Kasumi-1 (cell line): ENCODE measurements at regions not wholly inside any gene's neighbourhood (a gene's known extent, or its start where the extent isn't known, plus 50 kb on each side); places are given as distances from the start of the nearest gene placed in this dataset.

Source experiments
- DNase-seq, 2 experiments: peaks; one replicate each; lab custom pipeline; 2025; lab: John Stamatoyannopoulos, UW

DNA sequence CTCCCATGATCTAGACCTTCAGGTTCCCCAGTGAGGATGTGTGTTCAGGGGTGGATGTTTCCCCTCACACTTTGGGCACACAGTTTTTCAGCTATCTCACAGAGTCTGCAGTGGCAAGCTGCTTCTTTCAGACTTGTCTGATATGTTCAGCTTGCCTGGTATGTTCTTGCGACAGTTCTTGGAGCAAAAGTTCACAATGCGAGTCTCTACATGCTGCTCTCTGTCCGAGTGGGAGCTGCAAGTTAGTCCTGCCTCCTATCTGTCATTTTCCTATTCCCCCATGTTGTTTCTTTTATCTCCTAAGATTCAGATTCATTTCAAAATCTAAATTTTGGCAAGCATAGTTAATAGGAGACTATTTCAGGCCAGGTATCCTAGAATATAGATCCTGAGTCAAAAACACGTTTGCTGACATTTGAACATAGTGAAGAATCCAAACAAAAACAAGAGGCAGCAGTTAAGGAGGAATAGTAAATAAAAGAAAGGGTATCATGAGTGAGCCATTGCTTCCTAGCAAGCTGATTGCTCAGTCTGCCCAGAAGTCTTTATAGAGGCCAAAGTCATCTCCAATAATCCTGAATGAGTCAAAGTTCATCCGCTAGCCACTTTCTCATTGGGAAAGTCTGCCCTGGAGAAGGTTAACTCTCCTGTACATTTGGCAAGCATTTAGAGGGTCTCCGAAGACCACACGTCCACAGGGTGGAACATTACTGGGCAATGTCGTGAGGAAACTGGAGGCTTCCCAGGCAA lies 140.2 kb upstream of the MOCS1 start:
- no peak for DNase-seq

DNA sequence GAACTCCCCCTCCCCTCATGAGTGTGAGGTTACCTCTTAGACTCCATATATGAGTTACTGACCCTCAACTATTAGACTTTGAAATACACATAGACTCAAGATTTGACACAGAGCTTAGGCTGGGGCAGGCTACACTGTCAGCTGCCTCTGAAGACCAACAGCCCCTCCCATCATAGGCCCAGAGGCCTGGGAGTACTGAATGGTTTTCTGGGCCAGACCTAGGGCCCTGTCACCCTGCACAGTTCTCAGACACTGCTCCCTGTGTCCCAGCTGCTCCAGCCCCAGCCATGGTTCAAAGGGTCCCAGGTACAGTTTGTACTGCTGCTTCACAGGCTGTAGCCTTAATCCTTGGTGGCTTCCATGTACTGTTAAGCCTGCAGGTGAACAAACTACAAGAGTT lies 132.1 kb upstream of the MOCS1 start:
- DNase-seq = no peak

GRCh38 chr6:40056865-40057264 lies 122.6 kb upstream of the MOCS1 start:
- DNase-seq = no peak

GRCh38 chr6:40054602-40055001 lies 120.3 kb upstream of the MOCS1 start:
- DNase-seq = no peak

GRCh38 chr6:40054186-40054585 lies 119.9 kb upstream of the MOCS1 start:
- DNase-seq = no peak

GRCh38 chr6:40049128-40049527 lies 114.9 kb upstream of the MOCS1 start:
- DNase-seq = no peak

- DNase-seq = no peak
Measured at GRCh38 chr6:40044196-40044595, 109.9 kb upstream of the MOCS1 start.

DNA sequence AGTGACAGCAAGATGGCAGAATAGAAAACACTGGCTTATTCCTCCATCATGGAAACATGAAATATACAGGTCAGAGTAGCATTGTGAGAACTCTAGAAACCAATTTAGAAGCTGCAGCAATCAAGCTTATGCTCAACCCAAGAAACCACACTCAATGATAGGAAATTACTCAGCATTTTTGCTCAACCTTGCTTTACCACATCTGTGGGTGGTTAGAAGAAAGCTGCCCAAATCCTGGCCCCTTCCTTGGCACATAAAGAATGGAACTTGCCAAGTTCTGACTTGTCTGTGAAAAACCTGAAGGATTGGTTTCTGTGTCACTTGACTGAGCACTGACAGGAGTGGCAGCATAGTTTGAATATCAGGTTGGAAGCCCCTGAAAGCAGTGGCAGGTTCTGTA lies 108.0 kb upstream of the MOCS1 start:
- DNase-seq = no peak

DNA sequence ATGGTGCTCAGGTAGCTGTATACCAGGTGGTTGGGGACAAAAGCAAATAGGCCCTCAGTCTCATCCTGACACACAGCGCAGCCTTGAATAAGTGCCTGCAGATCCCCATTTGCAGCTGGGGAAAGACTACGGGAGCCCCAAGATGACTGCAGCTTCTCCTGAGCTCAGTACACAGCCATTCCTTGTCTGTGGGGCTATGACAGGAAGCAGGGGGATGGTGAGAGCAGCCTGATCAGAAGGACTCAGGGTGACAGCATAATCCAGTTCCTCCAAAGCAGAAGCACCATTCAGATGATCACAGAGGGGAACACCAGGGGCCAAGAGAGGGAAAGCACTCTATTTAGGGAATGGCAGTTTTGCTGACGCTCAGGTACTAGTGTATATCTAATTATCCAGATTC lies 104.8 kb upstream of the MOCS1 start:
- DNase-seq = no peak

DNA sequence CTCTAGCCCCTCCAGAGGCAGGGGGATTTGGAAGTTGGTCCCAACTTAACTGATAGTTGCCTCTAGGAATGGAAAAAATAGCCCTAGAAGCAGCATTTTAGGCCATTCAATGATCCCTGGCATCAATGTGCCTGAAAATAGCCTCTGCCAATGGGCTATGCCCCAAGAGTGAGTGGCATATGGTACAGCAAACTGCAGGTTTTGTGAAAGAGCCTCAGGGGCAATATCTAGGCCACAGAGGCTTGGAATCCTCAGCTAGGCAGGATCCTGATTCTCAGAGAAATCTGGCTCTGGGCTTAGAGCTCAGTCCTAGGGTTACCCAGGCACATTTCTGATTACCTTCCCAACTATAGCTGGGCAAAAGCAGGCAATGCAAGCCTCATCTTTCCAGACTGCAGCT lies 104.4 kb upstream of the MOCS1 start:
- no peak for DNase-seq

- DNase-seq = no peak
Measured at GRCh38 chr6:40037271-40037670, 103.0 kb upstream of the MOCS1 start.

- DNase-seq = no peak
Measured at GRCh38 chr6:40036186-40036585, 101.9 kb upstream of the MOCS1 start.

- no peak for DNase-seq
Measured at GRCh38 chr6:40028449-40028848, 94.2 kb upstream of the MOCS1 start.

DNA sequence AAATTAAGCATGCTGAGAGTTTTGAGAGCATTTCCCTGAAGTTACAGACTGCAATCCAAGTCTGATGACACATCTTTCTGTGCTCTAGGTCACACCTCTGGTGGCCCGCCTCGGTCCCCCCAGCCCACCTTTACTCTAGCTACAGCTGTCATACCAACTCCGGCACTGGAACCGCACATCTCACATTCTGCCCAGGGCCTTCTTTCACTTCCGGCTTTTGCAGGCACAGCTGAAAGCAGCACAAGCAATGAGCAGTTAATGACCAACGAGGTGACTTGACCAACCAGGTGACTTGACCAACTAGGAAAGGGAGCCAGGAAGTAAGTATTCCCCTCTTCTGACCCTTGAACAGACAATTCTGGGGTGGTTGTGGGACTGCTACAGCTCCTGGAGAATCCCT lies 88.6 kb upstream of the MOCS1 start:
- DNase-seq = no peak

GRCh38 chr6:40020166-40020565 lies 85.9 kb upstream of the MOCS1 start:
- DNase-seq = no peak

- DNase-seq = no peak
Measured at GRCh38 chr6:40015530-40015929, 81.3 kb upstream of the MOCS1 start.

- DNase-seq = no peak
Measured at GRCh38 chr6:40011844-40012243, 77.6 kb upstream of the MOCS1 start.

DNA sequence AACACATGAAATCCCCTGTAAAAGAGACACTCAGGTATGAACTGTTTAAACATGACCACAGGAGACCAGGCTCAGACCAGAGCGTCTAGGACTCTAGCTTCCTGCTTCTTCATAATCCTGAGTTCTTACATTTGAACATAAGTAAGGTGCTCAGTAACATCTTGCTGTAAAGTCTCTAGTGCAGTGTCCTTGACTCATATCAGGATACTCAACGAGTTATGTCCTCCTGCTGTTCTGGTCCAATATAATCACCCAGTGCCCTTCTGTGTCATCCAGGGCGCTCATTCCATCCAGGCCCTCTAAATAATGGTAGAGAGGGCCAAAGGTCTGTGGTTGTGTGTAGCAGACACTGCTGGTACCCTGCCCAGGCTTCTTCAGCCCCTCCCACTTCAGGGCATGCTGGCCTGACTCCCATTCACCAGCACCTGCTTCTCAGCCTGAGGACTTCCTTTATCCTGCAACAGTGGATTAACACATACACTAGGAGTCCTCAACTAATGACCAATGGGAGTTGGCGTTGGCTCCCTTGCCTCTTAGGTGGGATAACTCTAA lies 66.8 kb upstream of the MOCS1 start:
- DNase-seq = no peak

- DNase-seq = no peak
Measured at GRCh38 chr6:39999006-39999867, 65.0 kb upstream of the MOCS1 start.

DNA sequence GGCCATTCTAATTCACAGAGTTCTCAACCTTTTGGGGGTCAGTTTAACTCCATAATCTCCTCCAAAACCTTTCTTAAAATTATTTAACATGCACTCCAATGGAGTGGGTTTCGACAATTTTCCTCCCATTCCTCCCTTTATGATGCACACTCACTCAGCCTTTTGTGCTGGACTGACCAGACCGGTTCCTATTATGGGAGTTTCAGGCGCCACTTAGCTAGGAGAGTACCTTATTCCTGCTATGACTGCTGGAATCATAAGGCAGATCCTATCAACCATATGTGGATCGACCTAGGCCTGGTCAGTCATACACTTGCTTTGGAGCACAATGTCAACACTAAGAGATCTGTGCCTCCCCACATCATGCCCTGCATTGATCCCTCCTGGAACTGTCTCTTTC lies 63.9 kb upstream of the MOCS1 start:
- no peak for DNase-seq

GRCh38 chr6:39997101-39997635 lies 62.9 kb upstream of the MOCS1 start:
- no peak for DNase-seq

DNA sequence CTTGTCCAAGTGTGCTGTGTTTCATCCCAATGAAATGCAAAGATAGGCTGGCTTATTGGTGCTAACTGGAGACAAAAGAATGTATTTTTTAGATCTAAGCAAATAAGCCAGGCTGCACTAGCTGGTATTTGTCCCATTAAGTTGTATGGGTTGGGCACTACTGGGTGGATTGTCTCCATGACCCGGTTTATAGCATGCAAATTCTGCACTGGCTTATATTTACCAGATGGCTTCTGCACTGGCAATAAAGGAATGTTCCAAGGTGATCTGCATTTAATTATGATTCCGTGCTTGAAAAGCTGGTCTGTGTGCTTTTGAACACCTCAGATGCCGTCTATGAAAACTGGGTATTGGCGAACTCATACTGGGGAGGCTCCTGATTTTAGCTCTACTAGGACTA lies 61.4 kb upstream of the MOCS1 start:
- no peak for DNase-seq
